ENCODE measurements at regions not wholly inside any gene's neighbourhood (a gene's known extent, or its start where the extent isn't known, plus 50 kb on each side); places are given as distances from the start of the nearest gene placed in this dataset.
"Not testable (repeated sequence)": the region's sequence is repeated elsewhere in the genome, so short reads cannot be mapped to it uniquely, and the experiment has no call there.

GRCh38 chr5:60517094-60517694 is 182.8 kb downstream of the DEPDC1B start:
- DNase-seq, result no peak

DNA sequence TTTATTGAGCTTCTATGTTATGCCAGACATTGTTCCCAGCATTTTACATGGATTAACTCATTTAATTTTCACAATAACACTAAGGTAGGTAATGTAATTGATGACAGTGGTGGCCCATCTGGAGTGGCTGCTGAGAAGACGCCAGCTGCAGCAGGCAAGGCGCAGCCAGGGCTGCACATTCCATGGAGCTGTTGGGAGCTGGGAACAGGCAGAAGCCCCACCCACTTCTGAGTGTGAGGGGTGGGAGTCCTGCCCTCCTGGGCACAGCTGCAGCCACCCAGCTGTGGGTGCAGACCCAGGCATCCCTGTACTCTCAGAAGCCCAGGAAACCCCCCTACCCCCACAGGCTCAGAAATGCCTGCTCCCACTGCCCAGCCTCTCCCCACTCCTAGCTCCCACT is 183.3 kb downstream of the DEPDC1B start:
- no peak for DNase-seq

DNA sequence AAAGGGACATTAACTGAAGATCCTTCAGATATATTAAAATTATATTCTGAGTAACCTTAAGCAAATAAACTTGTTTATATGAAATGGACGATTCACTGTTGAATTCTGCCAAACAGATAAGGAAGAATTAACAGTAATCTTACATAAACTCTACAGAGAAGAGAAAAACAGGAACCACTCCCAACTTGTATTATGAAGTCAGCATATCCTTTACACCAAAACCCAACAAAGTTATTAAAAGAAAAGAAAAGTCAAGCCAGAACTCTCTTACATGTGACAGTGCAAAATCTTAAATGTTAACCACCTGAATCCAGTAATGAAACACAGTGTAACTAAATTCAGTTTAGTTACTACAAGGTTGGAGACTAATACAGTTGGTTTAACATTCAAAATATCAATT is 185.8 kb downstream of the DEPDC1B start:
- no peak for DNase-seq

- DNase-seq, result no peak
Observed at GRCh38 chr5:60512117-60512516, 187.8 kb downstream of the DEPDC1B start.

- no peak for DNase-seq
Observed at GRCh38 chr5:60510663-60511062, 189.3 kb downstream of the DEPDC1B start.

DNA sequence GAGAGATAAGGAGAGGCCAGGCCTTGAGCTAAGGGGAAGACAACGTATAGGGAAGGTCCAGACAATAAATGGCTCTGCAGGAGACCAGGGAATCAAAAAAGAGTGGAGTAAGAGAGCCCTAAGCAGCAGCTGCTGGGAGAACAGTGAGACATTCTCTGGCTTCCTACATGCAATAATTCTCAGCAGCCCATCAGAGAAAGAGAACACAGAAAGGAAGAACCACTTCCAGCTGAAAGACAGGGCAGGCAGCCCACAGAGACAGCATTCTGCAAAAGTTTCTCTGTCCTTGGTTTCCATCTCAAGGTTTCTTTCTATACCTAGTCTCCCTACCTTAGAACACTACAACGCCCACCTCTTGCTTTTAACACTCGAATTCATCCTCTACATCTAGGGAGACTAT is 189.9 kb downstream of the DEPDC1B start:
- no peak for DNase-seq

GRCh38 chr5:60509519-60509918 is 190.4 kb downstream of the DEPDC1B start:
- DNase-seq, result no peak

DNA sequence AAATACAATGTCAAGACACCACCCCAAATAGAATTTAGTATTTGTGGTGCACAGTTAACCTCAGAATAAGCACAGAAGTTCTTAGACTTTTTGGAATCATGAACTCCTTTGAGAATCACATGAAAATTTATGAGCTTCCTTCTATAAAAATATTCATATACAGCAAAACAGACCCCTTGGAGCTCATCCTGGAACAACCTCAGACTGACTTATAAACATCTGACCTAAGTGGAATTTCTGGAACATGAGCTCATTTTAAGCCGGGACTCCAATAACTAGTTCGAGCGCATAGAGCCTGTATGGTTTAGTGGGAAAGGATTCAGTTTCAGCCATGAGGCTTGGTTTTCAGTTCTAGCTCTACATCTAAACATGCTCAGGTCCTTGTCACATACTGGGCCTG is 192.3 kb downstream of the DEPDC1B start:
- no peak for DNase-seq

DNA sequence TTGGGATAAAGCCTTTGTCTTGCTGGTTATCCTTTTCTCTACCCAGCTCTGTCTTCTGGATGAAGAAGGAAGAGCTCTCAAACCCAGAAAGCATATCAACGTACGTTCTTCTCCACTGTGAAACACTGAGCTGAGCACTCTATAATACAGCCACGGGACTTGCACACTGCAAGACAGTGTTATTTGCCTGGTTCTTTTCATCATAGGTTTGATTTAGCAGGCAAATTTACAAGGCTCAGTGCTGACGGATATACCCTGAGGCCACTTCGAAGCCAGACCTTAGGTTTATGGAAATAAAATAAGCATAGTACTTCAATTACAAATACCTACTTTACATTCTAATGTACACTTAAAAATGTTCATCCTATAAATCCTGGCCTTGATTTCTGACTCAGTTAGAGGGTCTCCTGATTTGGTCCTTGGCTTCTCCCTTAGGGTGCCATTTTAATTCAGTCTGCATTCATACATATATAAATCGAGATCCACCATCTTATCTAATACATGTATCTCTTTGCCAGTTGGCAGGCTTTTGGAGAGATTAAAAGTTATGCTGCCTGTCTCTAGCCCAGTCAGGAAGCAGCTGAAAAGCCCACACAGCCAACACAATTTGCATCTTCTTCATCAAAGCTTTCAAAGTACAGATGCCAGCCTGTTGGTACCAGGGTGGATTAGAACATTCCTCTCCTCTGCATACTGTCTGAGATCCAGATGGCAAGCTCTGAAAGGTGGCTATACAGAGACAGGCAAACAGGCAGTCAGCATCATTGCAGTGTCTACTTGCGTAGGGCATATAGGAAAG is 194.4 kb downstream of the DEPDC1B start:
- DNase-seq, result no peak

DNA sequence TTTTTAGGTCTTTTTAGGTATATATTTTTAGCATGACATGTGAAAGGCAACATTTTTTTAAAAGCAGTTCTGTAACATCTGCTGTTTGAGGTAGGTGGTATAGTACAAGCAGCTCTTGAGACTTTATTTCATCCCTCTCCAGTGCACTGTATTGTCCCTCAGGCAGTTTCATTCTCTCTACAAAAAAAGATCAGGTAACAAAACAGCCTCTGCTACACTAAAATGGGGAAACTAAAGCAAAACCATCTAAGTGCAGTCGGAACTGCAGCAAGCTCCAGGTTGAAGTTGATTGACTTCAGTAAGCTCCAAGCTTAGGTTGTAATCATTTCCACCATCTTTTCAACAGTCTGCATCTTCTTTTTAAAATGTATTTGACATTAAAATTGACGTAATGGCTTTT is 195.6 kb downstream of the DEPDC1B start:
- DNase-seq, result no peak

DNA sequence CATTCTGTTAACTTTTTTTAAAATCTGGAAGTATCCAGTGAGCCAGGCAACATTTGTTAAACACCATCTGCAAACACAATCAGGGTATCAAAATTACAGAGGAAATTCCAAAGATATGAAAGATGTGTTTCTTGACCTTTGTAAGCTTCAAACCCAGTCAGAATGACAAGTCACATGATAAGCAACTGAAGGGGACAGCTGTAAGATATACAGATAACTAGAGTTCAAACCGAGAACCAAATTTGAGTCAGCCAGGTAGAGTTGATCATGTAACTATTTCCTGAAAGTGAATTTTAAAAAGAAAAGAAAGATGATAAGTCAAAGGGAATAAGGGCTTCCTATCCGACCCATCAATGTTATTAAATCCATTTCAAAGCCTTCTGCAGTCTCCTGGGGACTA is 196.2 kb downstream of the DEPDC1B start:
- DNase-seq, result no peak

- DNase-seq, result no peak
Observed at GRCh38 chr5:60497706-60498500, 202.1 kb downstream of the DEPDC1B start.

DNA sequence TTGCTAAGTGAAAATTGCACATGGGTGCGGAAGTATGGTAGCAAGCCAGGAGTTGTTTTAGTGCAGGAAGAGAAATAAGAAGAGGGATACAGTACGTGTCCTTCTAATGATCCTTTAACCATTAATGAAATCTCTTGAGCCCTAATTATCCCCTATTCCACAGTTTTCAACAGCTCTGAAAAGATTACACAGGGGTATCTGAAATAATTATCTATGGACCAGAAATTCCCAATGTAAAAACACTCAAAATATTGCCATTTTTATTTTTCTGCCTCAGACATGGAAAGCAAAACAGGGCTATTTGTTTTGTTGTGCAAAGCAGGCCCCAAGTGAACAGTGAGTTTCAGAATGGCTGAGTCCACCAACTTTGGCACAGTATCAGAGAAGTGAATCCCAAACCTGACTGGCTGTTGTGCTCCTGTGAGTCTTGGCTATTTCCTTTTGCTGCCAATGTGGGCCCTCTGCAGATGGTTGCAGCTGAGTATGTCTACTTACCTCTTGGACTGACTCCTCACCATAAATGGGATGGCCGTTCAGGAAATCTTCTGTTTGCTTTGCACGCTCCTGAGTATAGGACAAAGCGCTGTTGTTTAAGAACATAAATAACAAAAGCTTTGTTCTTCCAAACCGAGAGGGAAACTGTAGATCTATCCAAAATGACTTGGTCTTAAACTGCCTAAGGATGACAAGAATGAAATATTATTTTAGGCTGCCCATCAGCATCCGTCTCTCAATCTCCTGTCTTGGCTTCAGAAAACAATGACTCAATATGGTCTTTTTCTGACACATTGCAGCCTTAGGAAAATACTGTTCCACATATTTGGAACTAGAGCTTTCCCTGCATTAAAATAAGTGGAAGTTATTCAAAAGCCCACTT is 204.1 kb downstream of the DEPDC1B start:
- peak in 7 of 14 donors; percentile 29 to 54 (median 43) for DNase-seq

DNA sequence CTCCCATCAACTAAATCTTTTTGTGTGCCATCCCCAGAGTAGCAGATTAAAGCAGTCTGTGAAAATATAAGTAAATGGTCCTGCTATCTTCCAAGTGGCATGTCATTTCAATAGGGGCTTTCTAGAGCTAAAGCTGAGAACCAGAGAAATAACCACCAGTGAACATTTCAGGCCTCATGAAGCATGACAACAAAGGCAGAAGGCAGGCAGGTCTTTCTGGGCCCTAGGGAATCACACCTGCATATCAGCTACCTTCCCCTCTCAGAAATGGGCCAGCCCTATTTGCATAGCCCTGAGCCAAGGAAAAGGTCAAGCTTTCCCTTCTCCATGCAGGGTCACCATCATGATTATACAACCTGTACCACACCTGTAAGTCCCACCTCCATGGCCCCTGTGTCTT is 205.3 kb downstream of the DEPDC1B start:
- DNase-seq, result no peak

GRCh38 chr5:60494144-60494543 is 205.8 kb downstream of the DEPDC1B start:
- no peak for DNase-seq

DNA sequence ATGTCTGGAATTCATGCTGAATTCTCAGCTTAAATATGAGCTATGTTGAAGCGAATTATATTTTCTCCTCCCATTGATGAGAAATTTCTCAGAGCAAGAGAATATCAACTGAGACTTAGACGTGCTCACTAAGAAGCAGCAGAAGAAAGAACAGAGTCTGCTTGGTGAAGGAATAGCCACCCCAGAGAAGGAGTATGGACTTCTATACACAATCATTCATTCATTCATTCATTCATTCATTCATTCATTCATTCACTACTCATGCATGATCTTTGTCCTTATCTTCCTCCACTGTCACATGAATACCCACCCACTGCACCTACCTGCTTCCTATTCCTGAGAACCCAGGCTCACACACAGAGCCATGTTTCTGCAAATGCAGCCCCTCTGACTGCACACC is 206.6 kb downstream of the DEPDC1B start:
- DNase-seq, result no peak

- no peak for DNase-seq
Observed at GRCh38 chr5:60492958-60493357, 207.0 kb downstream of the DEPDC1B start.

DNA sequence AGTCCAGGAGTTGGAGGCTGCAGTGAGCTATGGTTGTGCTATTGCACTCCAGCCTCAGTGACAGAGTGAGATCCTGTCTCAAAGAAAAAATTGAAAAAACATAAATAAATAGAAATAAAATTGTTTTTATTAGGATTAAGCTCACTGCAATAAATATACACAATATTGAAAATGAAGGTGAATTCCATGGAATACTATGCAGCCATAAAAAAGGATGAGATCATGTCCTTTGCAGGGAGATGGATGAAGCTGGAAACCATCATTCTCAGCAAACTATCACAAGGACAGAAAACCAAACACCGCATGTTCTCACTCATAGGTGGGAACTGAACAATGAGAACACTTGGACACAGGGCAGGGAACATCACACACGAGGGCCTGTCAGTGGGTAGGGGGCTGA is 207.6 kb downstream of the DEPDC1B start:
- not testable (repeated sequence) for DNase-seq

GRCh38 chr5:60490597-60491166 is 209.3 kb downstream of the DEPDC1B start:
- no peak for DNase-seq

- DNase-seq, result no peak
Observed at GRCh38 chr5:60489856-60490255, 210.1 kb downstream of the DEPDC1B start.

DNA sequence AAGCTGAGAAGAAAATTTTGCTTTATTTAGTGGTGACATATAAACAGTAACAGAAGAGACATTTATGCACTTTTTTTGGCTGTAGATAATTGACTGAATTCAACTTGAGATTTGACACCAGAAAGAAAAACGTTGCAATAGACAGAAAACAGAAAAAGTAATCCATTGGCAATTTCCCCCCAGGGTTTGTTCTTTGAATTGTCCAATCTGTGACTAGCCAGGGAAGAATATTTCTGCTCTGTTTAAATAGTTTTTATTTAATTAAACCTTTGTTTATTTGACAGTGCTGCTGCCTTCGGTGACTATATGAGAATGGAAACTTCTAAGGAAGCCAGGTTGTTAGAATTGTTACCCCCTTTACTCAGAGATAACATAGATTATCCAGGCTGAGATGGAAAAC is 210.6 kb downstream of the DEPDC1B start:
- no peak for DNase-seq

DNA sequence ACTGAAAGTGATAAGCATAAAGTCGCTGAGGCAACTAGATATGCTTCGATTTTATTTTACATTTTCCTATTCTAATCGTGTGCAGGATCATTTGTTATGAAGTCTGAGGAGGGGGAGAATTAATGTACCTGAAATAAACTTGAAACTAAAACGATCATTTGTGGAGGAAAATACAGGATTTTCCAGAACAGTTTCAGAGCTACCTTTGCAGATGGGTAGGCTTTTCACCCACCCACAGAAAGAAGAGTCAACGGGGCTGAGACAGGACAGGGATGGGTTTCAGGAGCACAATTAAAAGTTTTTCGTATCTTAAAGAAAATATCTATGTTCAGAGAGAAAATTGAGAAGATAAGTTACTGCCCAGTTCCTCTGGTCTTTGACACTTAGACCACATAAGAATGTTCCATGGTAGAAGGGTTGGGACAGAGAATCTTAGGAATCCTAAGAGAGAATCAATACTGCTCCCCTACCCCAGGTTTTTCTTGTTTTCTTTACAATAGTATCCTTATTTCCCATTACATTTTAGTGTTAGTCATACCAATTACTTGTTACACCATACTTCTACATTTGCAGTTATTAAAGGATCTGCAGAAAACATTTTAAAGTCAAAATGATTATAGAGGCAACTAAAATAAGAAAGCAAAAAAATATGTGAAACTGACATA is 211.4 kb downstream of the DEPDC1B start:
- DNase-seq, result no peak
